ENCODE measurements at regions not wholly inside any gene's neighbourhood (a gene's known extent, or its start where the extent isn't known, plus 50 kb on each side); places are given as distances from the start of the nearest gene placed in this dataset.

DNA sequence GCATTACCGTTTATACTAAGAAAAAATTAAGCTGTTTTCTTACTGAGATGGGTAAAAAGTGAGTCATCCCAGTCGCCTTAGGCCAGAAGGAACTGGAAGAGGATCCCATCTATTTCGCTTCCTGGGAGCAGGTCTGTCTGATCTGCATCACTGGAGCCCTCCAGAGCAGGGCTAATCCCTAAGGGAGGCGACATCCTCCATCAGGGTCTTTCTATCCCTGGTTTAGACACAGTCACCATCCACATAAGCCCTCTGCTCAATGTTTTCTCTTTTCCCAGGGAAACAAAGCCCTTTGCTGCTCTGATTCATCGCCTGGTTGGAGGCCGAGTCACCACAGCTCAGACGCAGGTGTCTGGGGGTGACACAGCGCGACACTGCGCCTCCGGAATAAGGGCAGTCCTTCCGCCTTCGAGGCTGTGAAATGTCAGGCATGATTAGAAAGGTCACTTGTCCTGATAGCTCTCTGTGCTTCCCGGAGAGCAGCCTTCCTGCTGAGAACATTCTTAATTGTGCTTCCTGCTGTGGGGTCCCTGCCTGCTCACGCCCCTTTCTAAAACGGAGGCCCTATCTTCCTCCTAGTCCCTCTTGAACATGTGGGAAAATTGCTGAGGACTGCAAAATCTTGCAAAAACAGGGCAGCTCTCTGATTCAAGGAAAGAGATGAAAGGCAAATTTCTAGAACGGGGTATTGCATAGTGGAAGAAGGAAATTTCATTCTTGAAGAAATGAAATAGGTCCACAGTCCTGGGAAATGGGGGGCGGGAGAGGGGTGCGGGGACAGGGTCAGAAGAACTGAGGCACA, 56.3 kb downstream of the MARCHF4 start:
- no peak for ATAC-seq

DNA sequence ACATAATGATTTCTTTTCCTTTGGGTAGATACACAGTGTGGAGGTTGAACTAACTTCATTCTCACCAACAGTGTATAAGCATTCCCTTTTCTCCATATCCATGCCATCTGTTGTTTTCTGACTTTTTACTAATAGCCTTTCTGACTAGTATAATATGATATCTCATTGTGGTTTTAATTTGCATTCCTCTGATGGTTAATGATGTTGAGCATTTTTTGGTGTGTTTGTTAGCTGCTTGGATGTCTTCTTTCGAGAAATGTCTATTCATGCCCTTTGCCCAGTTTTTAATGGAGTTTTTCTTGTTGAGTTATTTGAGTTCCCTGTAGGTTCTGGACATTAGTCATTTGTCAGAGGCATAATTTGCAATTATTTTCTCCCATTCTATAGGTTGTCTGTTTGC, 59.8 kb downstream of the MARCHF4 start:
- Histone ChIP-seq H3K36me3 (no peaks in the 10 kb centered on the region), H3K27ac (no peak overlapping the region), H3K9me3 (no peaks in the 10 kb centered on the region), H3K4me3 (no peak overlapping the region), H3K4me1 (no peaks in the 10 kb centered on the region), H3K27me3 (peaks cover 0 to 12% of the 10 kb centered on the region in 2 donors)
- intact Hi-C loops (cut with DNase I), result no loop called here
- DNase-seq (no peak), ATAC-seq (no peak)
- TF ChIP-seq, protein P1, sequence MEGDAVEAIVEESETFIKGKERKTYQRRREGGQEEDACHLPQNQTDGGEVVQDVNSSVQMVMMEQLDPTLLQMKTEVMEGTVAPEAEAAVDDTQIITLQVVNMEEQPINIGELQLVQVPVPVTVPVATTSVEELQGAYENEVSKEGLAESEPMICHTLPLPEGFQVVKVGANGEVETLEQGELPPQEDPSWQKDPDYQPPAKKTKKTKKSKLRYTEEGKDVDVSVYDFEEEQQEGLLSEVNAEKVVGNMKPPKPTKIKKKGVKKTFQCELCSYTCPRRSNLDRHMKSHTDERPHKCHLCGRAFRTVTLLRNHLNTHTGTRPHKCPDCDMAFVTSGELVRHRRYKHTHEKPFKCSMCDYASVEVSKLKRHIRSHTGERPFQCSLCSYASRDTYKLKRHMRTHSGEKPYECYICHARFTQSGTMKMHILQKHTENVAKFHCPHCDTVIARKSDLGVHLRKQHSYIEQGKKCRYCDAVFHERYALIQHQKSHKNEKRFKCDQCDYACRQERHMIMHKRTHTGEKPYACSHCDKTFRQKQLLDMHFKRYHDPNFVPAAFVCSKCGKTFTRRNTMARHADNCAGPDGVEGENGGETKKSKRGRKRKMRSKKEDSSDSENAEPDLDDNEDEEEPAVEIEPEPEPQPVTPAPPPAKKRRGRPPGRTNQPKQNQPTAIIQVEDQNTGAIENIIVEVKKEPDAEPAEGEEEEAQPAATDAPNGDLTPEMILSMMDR (IDR thresholded peaks at IDR 0.05), result no peak

More for the DNA sequence above, 56.3 kb downstream of the MARCHF4 start:
- TF ChIP-seq, protein P1 (IDR thresholded peaks at IDR 0.05), result no peak
- intact Hi-C loops (cut with DNase I), result no loop called here
- H3K4me3 ChIP-seq, result no peak overlapping the region
- no peaks in the 10 kb centered on the region for H3K36me3 ChIP-seq
- no peak for DNase-seq
- peaks cover 0 to 12% of the 10 kb centered on the region in 2 donors for H3K27me3 ChIP-seq
- no peaks in the 10 kb centered on the region for H3K9me3 ChIP-seq
- no peak overlapping the region for H3K27ac ChIP-seq
- H3K4me1 ChIP-seq, result no peaks in the 10 kb centered on the region

DNA sequence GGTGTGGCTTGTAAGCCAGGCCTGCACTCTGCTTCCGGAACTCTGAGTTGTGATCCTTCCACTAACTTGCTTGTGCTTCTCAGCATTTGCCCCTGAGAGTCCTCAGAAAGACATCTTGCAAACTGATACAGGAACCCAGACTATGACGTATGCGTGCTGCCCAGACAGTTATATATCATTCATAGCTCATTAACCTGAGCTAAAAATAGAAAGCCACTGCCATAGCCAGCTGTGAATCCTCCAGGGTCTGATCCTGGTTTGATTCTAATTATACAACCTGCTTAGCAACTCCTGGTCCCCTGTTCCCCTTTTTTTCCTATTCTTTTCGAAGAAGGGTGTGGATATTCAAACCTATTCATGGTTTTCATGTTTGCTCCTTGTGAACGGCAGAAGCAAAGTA, 63.7 kb downstream of the MARCHF4 start:
- Histone ChIP-seq H3K36me3 (no peaks in the 10 kb centered on the region), H3K27me3 (no peaks in the 10 kb centered on the region), H3K27ac (no peak overlapping the region), H3K4me1 (no peaks in the 10 kb centered on the region), H3K4me3 (no peak overlapping the region), H3K9me3 (no peaks in the 10 kb centered on the region)
- TF ChIP-seq, protein P1 (IDR thresholded peaks at IDR 0.05), result no peak
- intact Hi-C loops (cut with DNase I), result no loop called here
- ATAC-seq (no peak), DNase-seq (no peak)

DNA sequence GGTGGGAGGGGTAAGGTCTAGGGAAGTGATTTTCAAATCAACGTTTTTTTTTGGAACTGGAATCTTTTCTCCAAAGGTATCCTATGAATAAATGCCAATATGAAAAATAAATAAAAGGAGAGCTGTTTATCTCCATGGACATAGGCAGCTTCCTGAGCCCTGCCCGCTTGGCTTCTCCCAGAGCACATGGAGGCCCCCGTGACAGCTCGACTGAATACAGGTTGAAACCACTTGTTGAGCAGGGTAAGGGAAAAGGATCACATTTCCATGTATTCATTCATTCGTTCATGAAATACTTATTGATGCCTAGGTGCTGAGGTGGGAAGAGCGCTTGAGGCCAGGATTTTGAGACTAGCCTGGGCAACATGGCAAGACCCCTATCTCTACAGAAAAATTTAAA, 64.8 kb downstream of the MARCHF4 start:
- TF ChIP-seq, protein P1 (IDR thresholded peaks at IDR 0.05), result no peak
- no peaks in the 10 kb centered on the region for H3K4me1 ChIP-seq
- no peaks in the 10 kb centered on the region for H3K36me3 ChIP-seq
- no peak for ATAC-seq
- intact Hi-C loops (cut with DNase I), result no loop called here
- H3K27ac ChIP-seq, result no peak overlapping the region
- no peak overlapping the region for H3K4me3 ChIP-seq
- no peaks in the 10 kb centered on the region for H3K9me3 ChIP-seq
- DNase-seq, result no peak
- H3K27me3 ChIP-seq, result no peaks in the 10 kb centered on the region

DNA sequence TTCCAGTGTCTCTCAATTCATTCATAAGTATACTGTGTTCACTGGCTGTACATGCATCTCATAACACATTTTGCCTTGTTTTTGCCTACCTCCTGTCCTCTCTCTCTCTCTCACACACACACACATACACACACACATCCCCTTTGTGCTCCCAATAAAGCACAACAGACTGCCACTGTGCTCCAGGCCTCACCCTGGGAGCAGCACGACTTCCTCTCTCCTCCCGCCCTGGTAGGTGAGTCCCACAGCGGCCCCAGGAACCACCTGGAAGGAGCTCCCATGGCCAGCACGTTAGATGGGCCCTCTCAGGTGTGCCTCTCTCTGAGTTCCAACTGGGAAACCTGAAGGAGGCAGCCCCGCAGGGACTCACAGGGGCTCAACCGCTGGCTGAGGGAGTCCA, 65.4 kb downstream of the MARCHF4 start:
- Histone ChIP-seq H3K27ac (no peak overlapping the region), H3K9me3 (no peaks in the 10 kb centered on the region), H3K36me3 (no peaks in the 10 kb centered on the region), H3K27me3 (no peaks in the 10 kb centered on the region), H3K4me1 (no peaks in the 10 kb centered on the region), H3K4me3 (no peak overlapping the region)
- TF ChIP-seq, protein P1 (IDR thresholded peaks at IDR 0.05), result no peak
- DNase-seq (no peak), ATAC-seq (no peak)
- intact Hi-C loops (cut with DNase I), result no loop called here

Data from left lung (tissue), 4 donors.